GM12878 (cell line): ENCODE measurements at regions not wholly inside any gene's neighbourhood (a gene's known extent, or its start where the extent isn't known, plus 50 kb on each side); places are given as distances from the start of the nearest gene placed in this dataset.

Experiments used
- ATAC-seq: fragments of 200-7000 bp; cut with Tn5 transposase; 3 replicates; pipeline ENCODE4 v1.9.1; 2020; ENCODE audit warnings: mild to moderate bottlenecking, moderate library complexity
- BruUV-seq: library from RNA; stranded (reverse); fragments of 400-500 nt; replicated peaks from 2 replicates; lab custom pipeline; 2021; lab: Mats Ljungman, UMichigan
- CTCF ChIA-PET: fragments of 300-600 bp; sonication (Branson Sonifier 250); formaldehyde crosslinking; extraction: SDS; loops from one replicate; lab custom pipeline; 2021; ENCODE audit warnings: inconsistent platforms; lab: Yijun Ruan, JAX
- POLR2A ChIA-PET: fragments of 350-600 bp; formaldehyde crosslinking; extraction: SDS; loops from one replicate; lab custom pipeline; 2021; ENCODE audit warnings: inconsistent platforms; lab: Charles Lee
- RAD21 ChIA-PET: fragments of 300-600 bp; sonication (Branson Sonifier 250); formaldehyde crosslinking; loops from one replicate; lab custom pipeline; 2023; ENCODE audit warnings: antibody characterized with exemption; ENCODE audit not compliant: unreplicated experiment; lab: Charles Lee
- SMC1A ChIA-PET: fragments of 300-600 bp; sonication (Branson Sonifier 250); formaldehyde crosslinking; loops from one replicate; lab custom pipeline; 2023; ENCODE audit not compliant: unreplicated experiment, uncharacterized antibody; lab: Charles Lee
- DNase-seq: peaks from one replicate; pipeline ENCODE4 v3.0.0-alpha.2; 2011; ENCODE audit warnings: low read depth, low spot score
- FAIRE-seq: peaks from 3 replicates; lab custom pipeline; 2011; peaks lifted over from hg19 to GRCh38; lab: Jason Lieb, UNC
- H2AFZ ChIP-seq: 2 replicates; pipeline ENCODE4 v1.6.0; 2011; ENCODE audit warnings: low read depth, low read length, control low read depth; ENCODE audit not compliant: control insufficient read depth
- H3K27ac ChIP-seq: 2 replicates; pipeline ENCODE4 v1.5.1; 2011; ENCODE audit warnings: control low read depth; ENCODE audit not compliant: control insufficient read depth, insufficient read depth
- H3K27me3 ChIP-seq, 2 experiments: replicated peaks in 1 of 2; 2 replicates each; pipeline versions ENCODE4 v1.6.0 to v1.6.1; 2011; ENCODE audit warnings: low read length in 1 of 2; ENCODE audit not compliant: control insufficient read depth in 2 of 2, insufficient read depth in 2 of 2
- H3K36me3 ChIP-seq, 2 experiments: 2 replicates each; pipeline ENCODE4 v1.5.1; 2011; ENCODE audit warnings: low read length in 1 of 2; ENCODE audit not compliant: control insufficient read depth in 2 of 2, insufficient read depth in 2 of 2
- H3K4me1 ChIP-seq: 2 replicates; pipeline ENCODE4 v1.6.1; 2011; ENCODE audit warnings: mild to moderate bottlenecking, low read length, moderate library complexity, mixed read lengths; ENCODE audit not compliant: control insufficient read depth, insufficient read depth
- H3K4me2 ChIP-seq: 2 replicates; pipeline ENCODE4 v1.6.0; 2011; ENCODE audit warnings: control low read depth; ENCODE audit not compliant: control insufficient read depth, insufficient read depth
- H3K4me3 ChIP-seq: fragments of 200-600 bp; sonication (generic); 2 replicates; pipeline ENCODE4 v1.5.1; 2016
- H3K79me2 ChIP-seq: 2 replicates; pipeline ENCODE4 v1.6.0; 2011; ENCODE audit warnings: low read length; ENCODE audit not compliant: control insufficient read depth, insufficient read depth
- H3K9ac ChIP-seq: 2 replicates; pipeline ENCODE4 v1.8.0; 2011; ENCODE audit warnings: low read length, control low read depth, mixed read lengths; ENCODE audit not compliant: control insufficient read depth, insufficient read depth
- H3K9me3 ChIP-seq: replicated peaks from 3 replicates; pipeline ENCODE4 v1.5.1; 2011; ENCODE audit warnings: mild to moderate bottlenecking, low read length; ENCODE audit not compliant: control insufficient read depth, insufficient read depth
- H4K20me1 ChIP-seq: 2 replicates; pipeline ENCODE4 v1.6.0; 2011; ENCODE audit not compliant: control insufficient read depth, insufficient read depth
- REST ChIP-seq: IDR thresholded peaks from 2 replicates; pipeline ENCODE4 v1.6.1; 2012; ENCODE audit warnings: mild to moderate bottlenecking, low read depth, low read length
- WGBS: methylation state at CpG from one replicate; pipeline ENCODE4 v1.1.6; 2016; ENCODE audit warnings: low lambda C conversion rate; ENCODE audit not compliant: insufficient replicate concordance, insufficient coverage; ENCODE audit errors: missing lambda C conversion rate; 5-methylcytosine and 5-hydroxymethylcytosine counted together
- in situ Hi-C: fragments of 300-500 bp; cut with MboI; formaldehyde crosslinking; loops from 9 replicates; pipeline ENCODE4 v1.14.3; 2018; ENCODE audit warnings: mixed read lengths
- intact Hi-C: fragments of 100-400 bp; cut with micrococcal nuclease; formaldehyde crosslinking; loops from one replicate; pipeline ENCODE4 v1.14.2; 2022; ENCODE audit not compliant: unreplicated experiment

GRCh38 chr14:98243332-98243731, 1028.7 kb downstream of the BCL11B start:
- in situ Hi-C loops (no loop called here), intact Hi-C loops (no loop called here)
- ChIA-PET CTCF (interaction anchor here (0.9 to 1.6 kb wide), 4 partner anchors 13 to 66 kb away, joined by 3 to 5 read pairs (median 4); no protein-coding TSS in a partner anchor), SMC1A (interaction anchor here (0.9 to 4.3 kb wide), 14 partner anchors 8 to 105 kb away, joined by 3 to 20 read pairs (median 4); no protein-coding TSS in a partner anchor), POLR2A (interaction anchor here (1.1 kb wide), 1 partner anchor 14 kb away, joined by 4 read pairs; no protein-coding TSS in a partner anchor), RAD21 (interaction anchor here (0.6 to 2.8 kb wide), 5 partner anchors 9 to 271 kb away, joined by 3 to 10 read pairs (median 5); no protein-coding TSS in a partner anchor)
- no peak overlapping the region for H3K4me3 ChIP-seq
- no peaks in the 10 kb centered on the region for H3K4me1 ChIP-seq
- H3K36me3 ChIP-seq, result no peaks in the 10 kb centered on the region
- no peaks in the 10 kb centered on the region for H4K20me1 ChIP-seq
- FAIRE-seq (no peak), DNase-seq (no peak), ATAC-seq (no peak)
- H3K27me3 ChIP-seq, result no peaks in the 10 kb centered on the region
- no peak overlapping the region for H3K4me2 ChIP-seq
- H3K27ac ChIP-seq, result no peak overlapping the region
- H3K79me2 ChIP-seq, result no peaks in the 10 kb centered on the region
- no TSS peak for BruUV-seq
- no peak overlapping the region for H3K9ac ChIP-seq
- TF ChIP-seq REST, result no peak
- WGBS, result 3% methylated on average over 4 of the region's 4 CpGs
- H3K9me3 ChIP-seq, result no peaks in the 10 kb centered on the region
- H2AFZ ChIP-seq, result no peak overlapping the region
